H9 (cell line): ENCODE measurements at regions not wholly inside any gene's neighbourhood (a gene's known extent, or its start where the extent isn't known, plus 50 kb on each side); places are given as distances from the start of the nearest gene placed in this dataset.

Experiments used
- DNase-seq: peaks from one replicate; pipeline ENCODE4 v3.0.0-alpha.2; 2017
- H2AFZ ChIP-seq: one replicate; pipeline ENCODE4 v1.6.1; 2013; ENCODE audit warnings: mild to moderate bottlenecking, low read length, control low read depth, moderate library complexity
- H2AK5ac ChIP-seq: 2 replicates; pipeline ENCODE4 v1.6.1; 2013; ENCODE audit warnings: low read length, control low read depth, mixed read lengths; ENCODE audit not compliant: insufficient read length
- H2BK120ac ChIP-seq: one replicate; pipeline ENCODE4 v1.6.1; 2013; ENCODE audit warnings: low read depth, mild to moderate bottlenecking, low read length, control low read depth, inconsistent platforms; ENCODE audit not compliant: poor library complexity, severe bottlenecking
- H2BK12ac ChIP-seq: 2 replicates; pipeline ENCODE4 v1.6.1; 2013; ENCODE audit warnings: low read length, control low read depth, mixed read lengths, low read depth; ENCODE audit not compliant: insufficient read length
- H2BK15ac ChIP-seq: 2 replicates; pipeline ENCODE4 v1.6.1; 2013; ENCODE audit warnings: low read depth, low read length, control low read depth
- H2BK20ac ChIP-seq: one replicate; pipeline ENCODE4 v1.6.1; 2013; ENCODE audit warnings: low read depth, mild to moderate bottlenecking, low read length, control low read depth, inconsistent platforms; ENCODE audit not compliant: poor library complexity, severe bottlenecking
- H2BK5ac ChIP-seq: 2 replicates; pipeline ENCODE4 v1.6.1; 2013; ENCODE audit warnings: low read length, control low read depth, mixed read lengths; ENCODE audit not compliant: insufficient read length
- H3K14ac ChIP-seq: 2 replicates; pipeline ENCODE4 v1.6.1; 2013; ENCODE audit warnings: low read length, control low read depth; ENCODE audit not compliant: insufficient read depth
- H3K18ac ChIP-seq: 2 replicates; pipeline ENCODE4 v1.6.1; 2013; ENCODE audit warnings: low read depth, mild to moderate bottlenecking, mixed read lengths, low read length, control low read depth; ENCODE audit not compliant: insufficient read length
- H3K23ac ChIP-seq: 2 replicates; pipeline ENCODE4 v1.6.1; 2013; ENCODE audit warnings: low read length, control low read depth, mixed read lengths, low read depth; ENCODE audit not compliant: insufficient read length
- H3K23me2 ChIP-seq: 2 replicates; pipeline ENCODE4 v1.6.1; 2013; ENCODE audit warnings: low read depth, mild to moderate bottlenecking, mixed read lengths, low read length, control low read depth; ENCODE audit not compliant: insufficient read length, poor library complexity, severe bottlenecking
- H3K27ac ChIP-seq: 2 replicates; pipeline ENCODE4 v1.5.1; 2013; ENCODE audit warnings: low read length, control low read depth, mixed read lengths, low read depth; ENCODE audit not compliant: insufficient read length
- H3K27me3 ChIP-seq: 2 replicates; pipeline ENCODE4 v1.6.1; 2013; ENCODE audit warnings: low read length, control low read depth, inconsistent platforms; ENCODE audit not compliant: insufficient read depth
- H3K4ac ChIP-seq: 2 replicates; pipeline ENCODE4 v1.6.1; 2013; ENCODE audit warnings: low read depth, mild to moderate bottlenecking, control low read depth, inconsistent platforms, low read length, moderate library complexity
- H3K4me1 ChIP-seq: 2 replicates; pipeline ENCODE4 v1.6.1; 2013; ENCODE audit warnings: low read length, control low read depth, inconsistent platforms; ENCODE audit not compliant: insufficient read depth
- H3K4me2 ChIP-seq: 2 replicates; pipeline ENCODE4 v1.6.1; 2013; ENCODE audit warnings: low read length, control low read depth, mixed read lengths; ENCODE audit not compliant: insufficient read length, insufficient read depth
- H3K56ac ChIP-seq: 2 replicates; pipeline ENCODE4 v1.6.1; 2013; ENCODE audit warnings: low read depth, mild to moderate bottlenecking, mixed read lengths, low read length, control low read depth; ENCODE audit not compliant: insufficient read length
- H3K79me1 ChIP-seq: 2 replicates; pipeline ENCODE4 v1.6.1; 2013; ENCODE audit warnings: low read depth, mild to moderate bottlenecking, moderate library complexity, low read length, control low read depth, inconsistent platforms; ENCODE audit not compliant: insufficient read depth, poor library complexity, severe bottlenecking
- H3K79me2 ChIP-seq: 2 replicates; pipeline ENCODE4 v1.6.1; 2013; ENCODE audit warnings: low read length, control low read depth, inconsistent platforms; ENCODE audit not compliant: insufficient read depth
- H3K9ac ChIP-seq: 2 replicates; pipeline ENCODE4 v1.6.1; 2013; ENCODE audit warnings: low read length, control low read depth, mixed read lengths; ENCODE audit not compliant: insufficient read length; ENCODE audit errors: extremely low read depth
- H3K9me3 ChIP-seq: one replicate; pipeline ENCODE4 v1.6.1; 2013; ENCODE audit warnings: low read depth, low read length, inconsistent platforms; ENCODE audit not compliant: control insufficient read depth
- H3T11ph ChIP-seq: one replicate; pipeline ENCODE4 v1.6.1; 2013; ENCODE audit warnings: mild to moderate bottlenecking, low read length, control low read depth, inconsistent platforms
- H4K20me1 ChIP-seq: one replicate; pipeline ENCODE4 v1.6.1; 2013; ENCODE audit not compliant: control insufficient read depth, insufficient read length, insufficient read depth
- H4K5ac ChIP-seq: 2 replicates; pipeline ENCODE4 v1.6.1; 2013; ENCODE audit warnings: low read depth, mild to moderate bottlenecking, mixed read lengths, low read length, control low read depth; ENCODE audit not compliant: insufficient read length
- H4K8ac ChIP-seq: replicated peaks from 2 replicates; pipeline ENCODE4 v1.6.1; 2013; ENCODE audit warnings: low read length, control low read depth, mixed read lengths, low read depth; ENCODE audit not compliant: insufficient read length
- H4K91ac ChIP-seq: 2 replicates; pipeline ENCODE4 v1.6.1; 2013; ENCODE audit warnings: low read depth, mild to moderate bottlenecking, moderate library complexity, mixed read lengths, low read length, control low read depth; ENCODE audit not compliant: insufficient read length
- H3K27ac Mint-ChIP-seq, 3 experiments: 2 replicates in 2 of 3; 3 replicates in 1 of 3; pipeline ENCODE4 v1.8.0; 2020 to 2021; ENCODE audit warnings: mixed read lengths in 3 of 3, mild to moderate bottlenecking in 1 of 3, moderate library complexity in 1 of 3
- H3K27me3 Mint-ChIP-seq: 2 replicates; pipeline ENCODE4 v1.8.0; 2021; ENCODE audit warnings: low read depth, mild to moderate bottlenecking, moderate library complexity, mixed read lengths
- H3K36me3 Mint-ChIP-seq, 3 experiments: 2 replicates in 2 of 3; 3 replicates in 1 of 3; pipeline ENCODE4 v1.8.0; 2020 to 2021; ENCODE audit warnings: low read depth in 3 of 3, mixed read lengths in 3 of 3; ENCODE audit not compliant: insufficient read depth in 1 of 3
- H3K4me1 Mint-ChIP-seq, 2 experiments: 2 replicates each; pipeline ENCODE4 v1.8.0; 2020; ENCODE audit warnings: mixed read lengths in 2 of 2
- H3K4me3 Mint-ChIP-seq, 2 experiments: 2 replicates in 1 of 2; 3 replicates in 1 of 2; pipeline ENCODE4 v1.8.0; 2020 to 2021; ENCODE audit warnings: mild to moderate bottlenecking in 2 of 2, mixed read lengths in 2 of 2, moderate library complexity in 1 of 2
- H3K9me3 Mint-ChIP-seq, 2 experiments: 2 replicates in 1 of 2; 3 replicates in 1 of 2; pipeline ENCODE4 v1.8.0; 2020; ENCODE audit warnings: mild to moderate bottlenecking in 2 of 2, mixed read lengths in 2 of 2, moderate library complexity in 1 of 2
- WGBS: extraction: QIAGEN DNeasy Blood & Tissue Kit; methylation state at CpG from one replicate; pipeline ENCODE4 v1.1.7; 2013; ENCODE audit warnings: missing lambda C conversion rate, low lambda C conversion rate, mixed read lengths; ENCODE audit not compliant: insufficient read length; ENCODE audit errors: extremely low coverage; 5-methylcytosine and 5-hydroxymethylcytosine counted together
- TF ChIP-seq, protein P1 (sequence below): fragments of 200-600 bp; sonication (generic); conservative IDR thresholded peaks from 3 replicates; pipeline ENCODE4 v1.8.0; 2021; ENCODE audit warnings: antibody characterized with exemption, mild to moderate bottlenecking

GRCh38 chr10:65719790-65720189 is 1206.0 kb upstream of the LRRTM3 start:
- Histone ChIP-seq H3K9ac (no peak overlapping the region), H2BK5ac (no peak overlapping the region), H3K18ac (no peak overlapping the region), H3T11ph (no peak overlapping the region), H3K27ac (no peak overlapping the region), H2BK15ac (no peak overlapping the region), H4K20me1 (no peaks in the 10 kb centered on the region), H2BK120ac (no peak overlapping the region), H2BK12ac (no peak overlapping the region), H3K4me1 (no peaks in the 10 kb centered on the region; the same call in 1 of the 2 replicates), H4K91ac (no peak overlapping the region), H4K5ac (no peak overlapping the region), H3K23me2 (no peaks in the 10 kb centered on the region), H3K27me3 (no peaks in the 10 kb centered on the region), H3K23ac (no peak overlapping the region), H2BK20ac (no peak overlapping the region), H4K8ac (no peak overlapping the region), H3K79me2 (no peaks in the 10 kb centered on the region), H3K56ac (no peak overlapping the region), H3K4me2 (no peak overlapping the region), H2AK5ac (no peak overlapping the region), H3K14ac (no peak overlapping the region), H3K9me3 (no peaks in the 10 kb centered on the region), H2AFZ (no peak overlapping the region), H3K4ac (no peak overlapping the region), H3K79me1 (no peaks in the 10 kb centered on the region)
- Mint-ChIP-seq H3K36me3 (no peaks in the 10 kb centered on the region), H3K27me3 (no peaks in the 10 kb centered on the region), H3K9me3 (no peaks in the 10 kb centered on the region), H3K27ac (no peak overlapping the region), H3K4me3 (no peak overlapping the region), H3K4me1 (peaks cover 0 to 7% of the 10 kb centered on the region in 2 experiments; a peak in 1 of 4 replicates)
- no peak for DNase-seq
- no CpG with 5 or more reads among the region's 1 CpG for WGBS
- TF ChIP-seq, protein P1, sequence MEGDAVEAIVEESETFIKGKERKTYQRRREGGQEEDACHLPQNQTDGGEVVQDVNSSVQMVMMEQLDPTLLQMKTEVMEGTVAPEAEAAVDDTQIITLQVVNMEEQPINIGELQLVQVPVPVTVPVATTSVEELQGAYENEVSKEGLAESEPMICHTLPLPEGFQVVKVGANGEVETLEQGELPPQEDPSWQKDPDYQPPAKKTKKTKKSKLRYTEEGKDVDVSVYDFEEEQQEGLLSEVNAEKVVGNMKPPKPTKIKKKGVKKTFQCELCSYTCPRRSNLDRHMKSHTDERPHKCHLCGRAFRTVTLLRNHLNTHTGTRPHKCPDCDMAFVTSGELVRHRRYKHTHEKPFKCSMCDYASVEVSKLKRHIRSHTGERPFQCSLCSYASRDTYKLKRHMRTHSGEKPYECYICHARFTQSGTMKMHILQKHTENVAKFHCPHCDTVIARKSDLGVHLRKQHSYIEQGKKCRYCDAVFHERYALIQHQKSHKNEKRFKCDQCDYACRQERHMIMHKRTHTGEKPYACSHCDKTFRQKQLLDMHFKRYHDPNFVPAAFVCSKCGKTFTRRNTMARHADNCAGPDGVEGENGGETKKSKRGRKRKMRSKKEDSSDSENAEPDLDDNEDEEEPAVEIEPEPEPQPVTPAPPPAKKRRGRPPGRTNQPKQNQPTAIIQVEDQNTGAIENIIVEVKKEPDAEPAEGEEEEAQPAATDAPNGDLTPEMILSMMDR: no peak
